ENCODE measurements at regions not wholly inside any gene's neighbourhood (a gene's known extent, or its start where the extent isn't known, plus 50 kb on each side); places are given as distances from the start of the nearest gene placed in this dataset.

- DNase-seq (ENCODE audit: low read depth), result no peak
- TF ChIP-seq CTCF (IDR thresholded peaks at IDR 0.05; ENCODE audit: low read depth, low read length, missing control alignments), result no peak
- H3K4me3 ChIP-seq (ENCODE audit: low read depth, low read length), result no peak overlapping the region
Observed at GRCh38 chrX:4451591-4451990, 738.1 kb upstream of the PRKX start.

GRCh38 chrX:4450177-4450576 lies 736.7 kb upstream of the PRKX start:
- TF ChIP-seq CTCF (IDR thresholded peaks at IDR 0.05; ENCODE audit: low read depth, low read length, missing control alignments), result no peak
- no peak for DNase-seq (ENCODE audit: low read depth)
- no peak overlapping the region for H3K4me3 ChIP-seq (ENCODE audit: low read depth, low read length)

- no peak overlapping the region for H3K4me3 ChIP-seq (ENCODE audit: low read depth, low read length)
- TF ChIP-seq CTCF (IDR thresholded peaks at IDR 0.05; ENCODE audit: low read depth, low read length, missing control alignments), result no peak
- DNase-seq (ENCODE audit: low read depth), result no peak
Observed at GRCh38 chrX:4435905-4436304, 722.5 kb upstream of the PRKX start.

- no peak overlapping the region for H3K4me3 ChIP-seq (ENCODE audit: low read depth, low read length)
- no peak for TF ChIP-seq CTCF (IDR thresholded peaks at IDR 0.05; ENCODE audit: low read depth, low read length, missing control alignments)
- DNase-seq (ENCODE audit: low read depth), result no peak
Observed at GRCh38 chrX:4397471-4397870, 684.0 kb upstream of the PRKX start.

- DNase-seq (ENCODE audit: low read depth), result no peak
- no peak overlapping the region for H3K4me3 ChIP-seq (ENCODE audit: low read depth, low read length)
- TF ChIP-seq CTCF (IDR thresholded peaks at IDR 0.05; ENCODE audit: low read depth, low read length, missing control alignments), result no peak
Observed at GRCh38 chrX:4382273-4382672, 668.8 kb upstream of the PRKX start.

GRCh38 chrX:4380710-4381109 lies 667.3 kb upstream of the PRKX start:
- TF ChIP-seq CTCF (IDR thresholded peaks at IDR 0.05; ENCODE audit: low read depth, low read length, missing control alignments), result no peak
- DNase-seq (ENCODE audit: low read depth), result no peak
- no peak overlapping the region for H3K4me3 ChIP-seq (ENCODE audit: low read depth, low read length)

- TF ChIP-seq CTCF (IDR thresholded peaks at IDR 0.05; ENCODE audit: low read depth, low read length, missing control alignments), result no peak
Observed at GRCh38 chrX:4379071-4379470, 665.6 kb upstream of the PRKX start.

More at GRCh38 chrX:4379071-4379470, 665.6 kb upstream of the PRKX start:
- H3K4me3 ChIP-seq (ENCODE audit: low read depth, low read length), result no peak overlapping the region
- DNase-seq (ENCODE audit: low read depth), result no peak

Measured in GM12864 (cell line).